HUES48 (cell line): ENCODE measurements at regions not wholly inside any gene's neighbourhood (a gene's known extent, or its start where the extent isn't known, plus 50 kb on each side); places are given as distances from the start of the nearest gene placed in this dataset.
"Not testable (repeated sequence)": the region's sequence is repeated elsewhere in the genome, so short reads cannot be mapped to it uniquely, and the experiment has no call there.

Source experiments
- H3K27ac ChIP-seq: one replicate; pipeline ENCODE4 v1.7.0; 2013; ENCODE audit warnings: low read depth, low read length, inconsistent platforms
- H3K27me3 ChIP-seq: 2 replicates; pipeline ENCODE4 v1.6.1; 2013; ENCODE audit warnings: mild to moderate bottlenecking, low read length; ENCODE audit not compliant: control insufficient read depth, insufficient read depth
- H3K36me3 ChIP-seq: 2 replicates; pipeline ENCODE4 v1.6.1; 2013; ENCODE audit warnings: low read length; ENCODE audit not compliant: control insufficient read depth, insufficient read depth
- H3K4me1 ChIP-seq: 2 replicates; pipeline ENCODE4 v1.6.1; 2013; ENCODE audit warnings: mild to moderate bottlenecking, low read length; ENCODE audit not compliant: control insufficient read depth, insufficient read depth
- H3K4me3 ChIP-seq: 2 replicates; pipeline ENCODE4 v1.5.1; 2013; ENCODE audit warnings: mild to moderate bottlenecking, low read depth, low read length
- H3K9ac ChIP-seq: 2 replicates; pipeline ENCODE4 v1.6.1; 2013; ENCODE audit warnings: mild to moderate bottlenecking, low read depth, low read length, moderate library complexity
- H3K9me3 ChIP-seq: 2 replicates; pipeline ENCODE4 v1.6.1; 2013; ENCODE audit warnings: low read length; ENCODE audit not compliant: control insufficient read depth, insufficient read depth

DNA sequence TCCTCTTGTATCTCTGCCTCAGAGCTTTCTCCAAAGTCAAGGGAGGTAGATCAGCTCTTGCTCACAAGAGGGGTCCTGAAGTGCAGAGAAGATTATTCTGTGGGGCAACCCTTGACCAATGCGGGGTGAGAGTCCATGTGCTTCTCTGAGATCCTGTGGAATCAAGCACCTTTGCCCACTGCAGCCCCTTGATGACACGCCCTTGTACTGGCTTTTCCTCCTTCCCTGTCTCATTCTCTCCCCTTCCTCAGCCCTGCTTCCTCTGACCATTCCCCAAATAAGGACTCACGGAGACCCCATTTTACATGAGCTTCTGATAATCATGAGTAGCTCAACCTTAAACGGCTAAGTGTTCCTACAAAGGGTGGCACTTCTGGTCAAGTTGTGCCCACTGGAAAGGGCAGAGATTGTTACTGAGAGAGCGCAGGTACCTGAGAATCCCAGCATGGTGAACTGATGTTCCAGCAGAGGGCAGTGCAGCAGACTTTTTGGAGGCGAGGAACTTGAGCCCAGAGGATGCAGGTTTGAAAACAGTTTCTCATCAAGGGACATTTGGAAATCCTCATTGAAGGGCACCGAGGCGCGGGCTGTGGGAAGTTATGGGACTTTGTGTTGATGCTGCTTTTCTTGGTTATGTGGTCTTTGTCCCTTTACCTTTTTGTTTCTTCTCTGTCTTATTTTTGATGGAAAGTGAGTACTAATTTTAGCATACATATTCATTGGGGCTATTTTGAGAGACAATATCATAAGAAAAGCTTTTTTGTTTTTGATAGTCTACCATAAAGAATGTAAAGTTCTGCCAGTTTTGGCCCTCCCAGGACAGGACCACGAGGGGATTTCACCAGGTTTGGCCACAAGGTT is 201.3 kb downstream of the RBM46 start:
- no peaks in the 10 kb centered on the region for H3K4me1 ChIP-seq
- H3K27ac ChIP-seq, result no peak overlapping the region
- H3K9ac ChIP-seq, result no peak overlapping the region
- H3K9me3 ChIP-seq, result no peaks in the 10 kb centered on the region
- no peaks in the 10 kb centered on the region for H3K27me3 ChIP-seq
- no peak overlapping the region for H3K4me3 ChIP-seq
- H3K36me3 ChIP-seq, result no peaks in the 10 kb centered on the region

DNA sequence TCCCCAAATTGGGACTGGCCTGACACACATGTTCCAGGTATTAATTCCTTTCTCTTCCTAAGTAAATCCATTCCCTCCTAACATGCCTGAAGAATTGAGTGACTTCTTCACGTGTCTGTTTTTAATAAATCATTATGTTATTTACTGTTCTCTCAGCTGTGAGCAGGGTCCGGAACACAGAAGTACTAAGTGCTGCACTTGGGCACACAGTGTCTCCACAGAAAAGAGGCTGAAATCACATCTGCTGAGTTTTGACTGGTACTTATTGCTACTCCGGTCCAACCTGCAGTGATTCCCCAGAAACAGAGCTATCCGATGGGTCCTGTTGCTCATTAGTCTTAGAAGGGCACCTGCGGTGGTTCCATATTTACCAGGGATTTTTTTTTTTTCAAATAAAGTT is 202.6 kb downstream of the RBM46 start:
- Histone ChIP-seq H3K4me1 (no peaks in the 10 kb centered on the region), H3K36me3 (no peaks in the 10 kb centered on the region), H3K9me3 (no peaks in the 10 kb centered on the region), H3K4me3 (no peak overlapping the region), H3K27ac (no peak overlapping the region), H3K9ac (no peak overlapping the region), H3K27me3 (no peaks in the 10 kb centered on the region)

DNA sequence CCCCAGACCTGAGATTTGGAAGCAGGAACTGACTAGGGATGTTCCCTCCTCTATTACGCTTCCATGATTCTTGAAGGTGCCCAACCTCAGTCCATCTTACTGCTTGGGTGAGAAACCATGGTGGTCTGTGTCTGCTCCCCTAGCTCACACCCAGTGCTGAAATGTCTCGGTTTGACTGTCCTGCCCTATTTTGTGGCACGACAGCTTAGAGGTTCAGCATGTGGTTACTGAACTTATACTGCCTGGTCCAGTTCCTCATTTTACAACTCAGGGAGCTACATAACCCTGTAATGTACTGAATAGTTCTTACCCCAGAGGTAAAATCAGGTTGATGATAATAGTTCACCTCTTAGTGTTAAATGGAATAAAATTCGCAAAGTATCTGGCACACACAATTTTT is 203.1 kb downstream of the RBM46 start:
- Histone ChIP-seq H3K27me3 (no peaks in the 10 kb centered on the region), H3K9me3 (no peaks in the 10 kb centered on the region), H3K9ac (no peak overlapping the region), H3K27ac (no peak overlapping the region), H3K36me3 (no peaks in the 10 kb centered on the region), H3K4me1 (no peaks in the 10 kb centered on the region), H3K4me3 (no peak overlapping the region)

DNA sequence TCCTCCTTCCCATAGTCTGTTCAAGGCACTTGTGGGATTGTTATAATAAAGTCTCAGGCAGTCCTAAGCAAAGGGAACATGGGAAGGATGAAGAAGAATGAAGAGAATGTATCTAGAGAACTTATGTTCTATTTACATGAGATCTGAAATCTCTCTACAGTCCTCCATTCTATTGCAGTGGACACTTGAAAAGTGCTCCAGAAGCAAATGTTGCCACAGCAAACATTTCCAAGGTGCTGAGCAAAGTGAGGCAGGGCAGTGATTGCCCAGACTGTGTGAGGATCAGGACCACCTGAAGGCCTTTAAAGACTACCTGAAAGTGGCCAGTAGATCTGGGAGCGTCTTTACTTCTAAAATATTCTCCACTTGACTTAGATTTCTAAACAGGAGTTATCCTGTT is 203.5 kb downstream of the RBM46 start:
- H3K4me3 ChIP-seq, result no peak overlapping the region
- H3K4me1 ChIP-seq, result no peaks in the 10 kb centered on the region
- H3K27me3 ChIP-seq, result no peaks in the 10 kb centered on the region
- no peaks in the 10 kb centered on the region for H3K36me3 ChIP-seq
- H3K9me3 ChIP-seq, result no peaks in the 10 kb centered on the region
- H3K27ac ChIP-seq, result no peak overlapping the region
- no peak overlapping the region for H3K9ac ChIP-seq

DNA sequence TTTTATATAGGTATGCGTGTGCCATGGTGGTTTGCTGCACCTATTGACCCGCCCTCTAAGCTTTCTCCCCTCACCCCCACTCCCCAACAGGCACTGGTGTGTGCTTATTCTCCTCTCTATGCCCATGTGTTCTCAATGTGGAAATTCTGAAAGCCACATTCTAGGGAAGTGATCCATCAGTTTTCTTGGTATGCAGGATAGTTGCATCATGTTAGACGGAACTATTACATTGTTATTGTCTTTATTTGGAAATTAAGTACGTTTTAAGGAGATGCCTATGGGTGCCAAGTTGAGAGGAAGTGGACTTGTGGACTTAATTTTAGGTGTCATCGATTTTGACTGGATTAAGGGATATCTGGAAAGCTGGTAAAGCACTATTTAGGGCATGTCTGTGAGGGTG is 204.6 kb downstream of the RBM46 start:
- Histone ChIP-seq H3K27ac (no peak overlapping the region), H3K36me3 (no peaks in the 10 kb centered on the region), H3K9me3 (no peaks in the 10 kb centered on the region), H3K9ac (no peak overlapping the region), H3K27me3 (no peaks in the 10 kb centered on the region), H3K4me1 (no peaks in the 10 kb centered on the region), H3K4me3 (no peak overlapping the region)

DNA sequence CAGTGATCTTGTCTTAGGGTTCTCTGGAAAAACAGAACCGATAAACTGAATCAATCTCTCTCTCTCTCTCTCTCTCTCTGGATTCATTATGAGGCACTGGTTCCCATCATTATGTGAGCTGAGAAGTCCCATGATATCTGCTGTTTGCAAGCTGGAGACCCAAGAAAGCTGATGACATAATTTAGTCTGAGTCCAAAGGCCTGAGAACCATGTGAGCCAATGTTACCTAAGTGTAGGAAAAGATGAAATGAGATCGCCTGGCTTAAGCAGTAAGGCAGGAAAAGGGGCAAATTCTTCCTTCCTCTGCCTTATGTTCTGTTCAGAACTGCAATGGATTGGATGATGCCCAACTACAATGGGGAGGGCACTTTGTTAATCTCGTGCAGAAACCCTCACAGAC is 207.4 kb downstream of the RBM46 start:
- H3K27ac ChIP-seq, result no peak overlapping the region
- H3K36me3 ChIP-seq, result no peaks in the 10 kb centered on the region
- H3K9ac ChIP-seq, result no peak overlapping the region
- no peaks in the 10 kb centered on the region for H3K27me3 ChIP-seq
- H3K9me3 ChIP-seq, result no peaks in the 10 kb centered on the region
- H3K4me3 ChIP-seq, result no peak overlapping the region
- no peaks in the 10 kb centered on the region for H3K4me1 ChIP-seq

DNA sequence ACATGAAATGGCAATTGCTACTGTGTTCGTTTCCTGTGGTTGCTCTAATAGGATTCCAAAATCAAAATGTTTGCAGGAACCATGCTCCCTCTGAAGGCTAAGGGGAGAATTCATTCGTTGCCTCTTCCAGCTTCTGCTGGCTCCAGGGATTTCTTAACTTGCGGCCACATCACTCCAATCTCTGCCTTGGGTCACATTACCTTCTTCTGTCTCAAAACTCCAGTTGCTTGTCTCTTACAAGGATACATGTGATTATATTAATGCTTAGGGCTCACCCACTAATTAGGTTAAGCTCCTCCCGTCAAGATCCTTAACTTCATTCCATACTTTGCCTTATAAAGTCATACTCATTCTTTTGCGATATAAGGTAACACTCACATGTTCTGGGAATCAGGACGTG is 208.4 kb downstream of the RBM46 start:
- Histone ChIP-seq H3K9ac (no peak overlapping the region), H3K4me3 (no peak overlapping the region), H3K9me3 (no peaks in the 10 kb centered on the region), H3K27me3 (no peaks in the 10 kb centered on the region), H3K27ac (no peak overlapping the region), H3K4me1 (no peaks in the 10 kb centered on the region), H3K36me3 (no peaks in the 10 kb centered on the region)

DNA sequence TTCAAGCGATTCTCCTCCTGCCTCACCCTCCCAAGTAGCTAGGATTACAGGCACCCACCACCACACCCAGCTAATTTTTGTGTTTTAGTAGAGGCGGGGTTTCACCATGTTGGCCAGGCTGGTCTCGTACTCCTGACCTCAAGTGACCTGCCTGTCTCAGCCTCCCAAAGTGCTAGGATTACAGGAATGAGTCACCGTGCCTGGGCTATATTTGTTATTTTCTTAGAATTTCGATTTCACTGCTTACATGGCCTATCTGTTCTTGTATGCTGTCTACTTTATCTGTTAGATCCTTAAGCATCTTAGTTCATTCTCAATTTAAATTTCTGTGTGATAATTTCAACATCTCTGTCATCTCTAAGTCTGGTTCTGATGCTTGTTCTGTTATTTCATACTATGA is 210.6 kb upstream of the NPY2R start:
- H3K4me3 ChIP-seq, H3K27ac ChIP-seq, H3K27me3 ChIP-seq, H3K36me3 ChIP-seq, H3K9ac ChIP-seq, H3K4me1 ChIP-seq, H3K9me3 ChIP-seq: not testable (repeated sequence)

DNA sequence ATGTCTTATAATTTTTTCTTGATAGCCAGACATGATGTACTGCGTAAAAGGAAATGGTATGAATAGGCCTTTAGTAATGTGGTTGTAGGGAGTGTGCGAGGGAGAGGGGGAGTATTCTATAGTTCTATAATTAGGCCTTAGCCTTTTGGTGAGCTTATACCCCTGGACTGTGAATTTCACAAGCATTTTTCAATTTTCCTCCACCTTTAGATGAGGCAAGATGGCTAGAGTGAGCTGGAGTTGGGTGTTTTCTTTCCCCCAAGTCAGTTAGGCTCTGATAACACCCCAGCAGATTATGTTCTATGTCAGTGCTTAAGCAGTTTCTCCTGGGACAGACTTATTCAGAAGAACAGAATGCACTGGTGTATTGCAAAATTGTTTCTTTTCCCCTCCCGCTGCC is 210.2 kb upstream of the NPY2R start:
- Histone ChIP-seq H3K9ac (no peak overlapping the region), H3K36me3 (no peaks in the 10 kb centered on the region), H3K4me1 (no peaks in the 10 kb centered on the region), H3K27me3 (no peaks in the 10 kb centered on the region), H3K27ac (no peak overlapping the region), H3K4me3 (no peak overlapping the region), H3K9me3 (no peaks in the 10 kb centered on the region)

DNA sequence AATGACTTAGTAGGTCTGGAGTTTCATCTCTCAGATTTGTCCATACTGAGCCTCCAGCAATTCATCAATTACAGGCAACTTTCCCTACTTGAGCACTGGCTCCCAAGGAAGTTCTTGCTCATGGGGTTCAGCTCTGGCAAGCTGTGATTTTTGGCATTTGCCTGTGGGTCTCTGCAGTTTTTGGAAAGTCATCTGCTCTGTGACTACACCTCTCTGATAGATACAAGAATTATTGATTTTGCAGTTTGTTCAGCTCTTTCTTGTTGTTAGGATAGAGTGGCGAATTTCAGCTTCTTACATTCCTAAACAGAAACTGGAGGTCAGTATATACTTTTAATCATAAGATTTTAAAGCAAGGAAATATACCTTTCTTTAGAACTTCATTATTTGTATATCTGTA is 209.7 kb upstream of the NPY2R start:
- no peaks in the 10 kb centered on the region for H3K4me1 ChIP-seq
- no peaks in the 10 kb centered on the region for H3K27me3 ChIP-seq
- H3K9ac ChIP-seq, result no peak overlapping the region
- no peaks in the 10 kb centered on the region for H3K9me3 ChIP-seq
- H3K27ac ChIP-seq, result no peak overlapping the region
- no peaks in the 10 kb centered on the region for H3K36me3 ChIP-seq
- H3K4me3 ChIP-seq, result no peak overlapping the region

DNA sequence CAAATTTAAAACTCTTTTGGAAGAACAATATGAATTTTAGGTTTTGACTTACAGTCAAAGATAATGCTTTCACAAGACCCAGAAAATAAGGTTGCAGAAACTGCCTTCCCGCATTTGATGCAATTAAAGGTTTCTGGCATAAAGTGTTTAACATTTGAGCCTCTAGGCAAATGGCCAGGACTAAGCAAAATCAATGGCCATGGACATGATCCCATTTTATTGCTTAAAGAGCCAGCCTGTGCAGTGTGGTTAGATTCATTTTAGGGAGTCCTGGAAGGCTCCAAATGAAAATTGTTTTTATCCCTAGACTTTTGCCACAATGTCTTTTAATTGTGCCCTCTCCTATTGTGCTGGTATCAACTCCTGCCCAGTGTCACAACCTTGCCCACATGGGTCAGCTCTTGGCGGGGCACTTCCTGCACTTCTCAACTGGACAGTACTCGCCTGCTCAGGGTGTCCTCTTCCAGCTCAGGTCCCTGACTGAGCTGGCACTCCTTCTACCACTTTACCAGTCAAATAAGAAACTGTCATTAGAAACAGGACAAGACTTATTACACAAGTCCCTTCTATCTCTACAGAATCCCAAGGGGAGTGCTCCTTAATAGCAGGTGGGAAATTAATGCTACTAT is 208.4 kb upstream of the NPY2R start:
- no peaks in the 10 kb centered on the region for H3K4me1 ChIP-seq
- no peaks in the 10 kb centered on the region for H3K9me3 ChIP-seq
- H3K36me3 ChIP-seq, result no peaks in the 10 kb centered on the region
- H3K4me3 ChIP-seq, result no peak overlapping the region
- H3K9ac ChIP-seq, result no peak overlapping the region
- no peaks in the 10 kb centered on the region for H3K27me3 ChIP-seq
- no peak overlapping the region for H3K27ac ChIP-seq
